HL-60 (cell line): ENCODE measurements at regions not wholly inside any gene's neighbourhood (a gene's known extent, or its start where the extent isn't known, plus 50 kb on each side); places are given as distances from the start of the nearest gene placed in this dataset.

Experiments used
- DNase-seq, 2 experiments: peaks; one replicate each; pipeline ENCODE4 v3.0.0-alpha.2; 2010 to 2020; ENCODE audit warnings: low read depth in 1 of 2, low spot score in 1 of 2
- H3K27ac ChIP-seq: fragments of 250-450 bp; sonication (Bioruptor Pico); replicated peaks from 2 replicates; pipeline ENCODE4 v1.5.1; 2020; ENCODE audit warnings: mild to moderate bottlenecking, moderate library complexity
- H3K27me3 ChIP-seq: fragments of 250-450 bp; sonication (Bioruptor Pico); 2 replicates; pipeline ENCODE4 v1.5.1; 2021; ENCODE audit warnings: mild to moderate bottlenecking, moderate library complexity; ENCODE audit not compliant: insufficient read depth, poor library complexity, severe bottlenecking
- H3K4me3 ChIP-seq: replicated peaks from 2 replicates; pipeline ENCODE4 v1.5.1; 2011; ENCODE audit warnings: mild to moderate bottlenecking, control low read depth, low read length; ENCODE audit not compliant: insufficient read depth
- GABPA ChIP-seq: IDR thresholded peaks from 2 replicates; pipeline ENCODE4 v1.6.1; 2012; ENCODE audit warnings: low read depth
- POLR2AphosphoS5 ChIP-seq: IDR thresholded peaks from 2 replicates; pipeline ENCODE4 v1.6.1; 2012; ENCODE audit warnings: low read depth
- REST ChIP-seq: IDR thresholded peaks from 2 replicates; pipeline ENCODE4 v1.6.1; 2012; ENCODE audit warnings: low read depth; ENCODE audit not compliant: insufficient replicate concordance
- SPI1 ChIP-seq: IDR thresholded peaks from 2 replicates; pipeline ENCODE4 v1.6.1; 2012; ENCODE audit warnings: low read depth, mild to moderate bottlenecking, borderline replicate concordance
- TF ChIP-seq, protein P1 (sequence below): IDR thresholded peaks from one replicate; pipeline ENCODE4 v1.5.1; 2011; ENCODE audit warnings: low read length, control low read depth, inconsistent platforms; ENCODE audit not compliant: insufficient read depth

GRCh38 chr17:63126607-63127006 lies 160.6 kb downstream of the TANC2 start:
- no peak overlapping the region for H3K4me3 ChIP-seq
- H3K27ac ChIP-seq = no peak overlapping the region
- no peak for DNase-seq
- TF ChIP-seq POLR2AphosphoS5 = no peak
- TF ChIP-seq GABPA = no peak
- TF ChIP-seq, protein P1, sequence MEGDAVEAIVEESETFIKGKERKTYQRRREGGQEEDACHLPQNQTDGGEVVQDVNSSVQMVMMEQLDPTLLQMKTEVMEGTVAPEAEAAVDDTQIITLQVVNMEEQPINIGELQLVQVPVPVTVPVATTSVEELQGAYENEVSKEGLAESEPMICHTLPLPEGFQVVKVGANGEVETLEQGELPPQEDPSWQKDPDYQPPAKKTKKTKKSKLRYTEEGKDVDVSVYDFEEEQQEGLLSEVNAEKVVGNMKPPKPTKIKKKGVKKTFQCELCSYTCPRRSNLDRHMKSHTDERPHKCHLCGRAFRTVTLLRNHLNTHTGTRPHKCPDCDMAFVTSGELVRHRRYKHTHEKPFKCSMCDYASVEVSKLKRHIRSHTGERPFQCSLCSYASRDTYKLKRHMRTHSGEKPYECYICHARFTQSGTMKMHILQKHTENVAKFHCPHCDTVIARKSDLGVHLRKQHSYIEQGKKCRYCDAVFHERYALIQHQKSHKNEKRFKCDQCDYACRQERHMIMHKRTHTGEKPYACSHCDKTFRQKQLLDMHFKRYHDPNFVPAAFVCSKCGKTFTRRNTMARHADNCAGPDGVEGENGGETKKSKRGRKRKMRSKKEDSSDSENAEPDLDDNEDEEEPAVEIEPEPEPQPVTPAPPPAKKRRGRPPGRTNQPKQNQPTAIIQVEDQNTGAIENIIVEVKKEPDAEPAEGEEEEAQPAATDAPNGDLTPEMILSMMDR = no peak
- no peak for TF ChIP-seq REST
- TF ChIP-seq SPI1 = no peak
- no peaks in the 10 kb centered on the region for H3K27me3 ChIP-seq

GRCh38 chr17:63132459-63132911 lies 166.4 kb downstream of the TANC2 start:
- no peak for DNase-seq
- H3K4me3 ChIP-seq = no peak overlapping the region
- no peak overlapping the region for H3K27ac ChIP-seq
- H3K27me3 ChIP-seq = no peaks in the 10 kb centered on the region
- TF ChIP-seq GABPA (no peak), SPI1 (no peak), REST (no peak), POLR2AphosphoS5 (no peak)
- TF ChIP-seq, protein P1 = no peak

- H3K27me3 ChIP-seq = no peaks in the 10 kb centered on the region
- H3K4me3 ChIP-seq = no peak overlapping the region
- DNase-seq = no peak
- TF ChIP-seq REST = no peak
- no peak for TF ChIP-seq GABPA
- no peak for TF ChIP-seq SPI1
- TF ChIP-seq POLR2AphosphoS5 = no peak
- TF ChIP-seq, protein P1 = no peak
- no peak overlapping the region for H3K27ac ChIP-seq
These were observed 167.5 kb downstream of the TANC2 start for GRCh38 chr17:63133491-63133890.
